Tibial nerve (tissue), 4 donors: ENCODE measurements at regions not wholly inside any gene's neighbourhood (a gene's known extent, or its start where the extent isn't known, plus 50 kb on each side); places are given as distances from the start of the nearest gene placed in this dataset.

Experiments used
- DNase-seq, 2 donors: peaks; one replicate each; pipeline ENCODE4 v3.0.0-alpha.2; 2019; ENCODE audit warnings: low spot score in 2 of 2
- H3K27ac ChIP-seq, 4 donors: fragments of 200-600 bp; sonication (generic) in 3 of 4; one replicate each; pipeline ENCODE4 v1.5.1; 2017 to 2019; ENCODE audit warnings: mild to moderate bottlenecking in 1 of 4
- H3K27me3 ChIP-seq, 2 donors: fragments of 200-600 bp; sonication (generic) in 1 of 2; one replicate each; pipeline versions ENCODE4 v1.5.1 to v1.6.0; 2017 to 2019
- H3K36me3 ChIP-seq, 3 donors: fragments of 200-600 bp; sonication (generic); one replicate each; pipeline ENCODE4 v1.5.1; 2018 to 2019
- H3K4me1 ChIP-seq, 4 donors: fragments of 200-600 bp; sonication (generic) in 3 of 4; one replicate each; pipeline ENCODE4 v1.5.1; 2017 to 2019
- H3K4me3 ChIP-seq, 4 donors: fragments of 200-600 bp; sonication (generic) in 3 of 4; one replicate each; pipeline ENCODE4 v1.5.1; 2017 to 2019; ENCODE audit warnings: mild to moderate bottlenecking in 1 of 4, moderate library complexity in 1 of 4
- H3K9me3 ChIP-seq, 4 donors: fragments of 200-600 bp; sonication (generic) in 3 of 4; one replicate each; pipeline ENCODE4 v1.5.1; 2017 to 2019
- CTCF ChIP-seq, 5 experiments: fragments of 200-600 bp in 3 of 5; fragments of 450-650 bp in 2 of 5; sonication (generic) in 3 of 5; IDR thresholded peaks; one replicate each; pipeline ENCODE4 v1.5.1; 2016 to 2019; ENCODE audit warnings: antibody characterized with exemption in 5 of 5, mild to moderate bottlenecking in 3 of 5, moderate library complexity in 2 of 5
- EP300 ChIP-seq, 2 donors: sonication (generic); formaldehyde crosslinking; IDR thresholded peaks; one replicate each; pipeline ENCODE4 v1.6.1; 2017; ENCODE audit warnings: antibody characterized with exemption in 2 of 2, mild to moderate bottlenecking in 1 of 2
- POLR2A ChIP-seq, 2 donors: fragments of 450-650 bp; IDR thresholded peaks; one replicate each; pipeline ENCODE4 v1.6.1; 2017; ENCODE audit warnings: antibody characterized with exemption in 2 of 2, mild to moderate bottlenecking in 2 of 2, moderate library complexity in 2 of 2
- WGBS, 2 donors: methylation state at CpG; one replicate each; pipeline ENCODE4 v1.1.5; 2018; 5-methylcytosine and 5-hydroxymethylcytosine counted together

- Histone ChIP-seq H3K27ac (no peak overlapping the region), H3K9me3 (peaks cover 0 to 8% (median 0%) of the 10 kb centered on the region in 4 donors), H3K4me1 (no peaks in the 10 kb centered on the region), H3K36me3 (no peaks in the 10 kb centered on the region), H3K27me3 (no peaks in the 10 kb centered on the region), H3K4me3 (no peak overlapping the region)
- WGBS, 2 donors: 51 to 52% methylated on average over 7 to 8 of the region's 8 CpGs
- DNase-seq: no peak
- no peak for TF ChIP-seq CTCF (IDR thresholded peaks at IDR 0.05)
- TF ChIP-seq POLR2A (IDR thresholded peaks at IDR 0.05): no peak
- no peak for TF ChIP-seq EP300 (IDR thresholded peaks at IDR 0.05)
Measured at GRCh38 chr15:60237446-60237845, 160.3 kb downstream of the ANXA2 start.

GRCh38 chr15:60243769-60244168, 154.0 kb downstream of the ANXA2 start:
- TF ChIP-seq EP300 (IDR thresholded peaks at IDR 0.05) (no peak), CTCF (IDR thresholded peaks at IDR 0.05) (no peak), POLR2A (IDR thresholded peaks at IDR 0.05) (no peak)
- WGBS, 2 donors: 44 to 61% methylated on average over 4 of the region's 4 CpGs
- no peaks in the 10 kb centered on the region for H3K27me3 ChIP-seq
- no peaks in the 10 kb centered on the region for H3K36me3 ChIP-seq
- H3K4me1 ChIP-seq: no peaks in the 10 kb centered on the region
- peaks cover 0 to 8% (median 0%) of the 10 kb centered on the region in 4 donors for H3K9me3 ChIP-seq
- no peak overlapping the region for H3K27ac ChIP-seq
- H3K4me3 ChIP-seq: no peak overlapping the region
- DNase-seq: no peak

- TF ChIP-seq CTCF (IDR thresholded peaks at IDR 0.05): no peak
- Histone ChIP-seq H3K9me3 (peaks cover 0 to 8% (median 0%) of the 10 kb centered on the region in 4 donors), H3K4me3 (no peak overlapping the region), H3K4me1 (no peaks in the 10 kb centered on the region), H3K27me3 (no peaks in the 10 kb centered on the region), H3K27ac (no peak overlapping the region), H3K36me3 (no peaks in the 10 kb centered on the region)
- no peak for DNase-seq
Measured at GRCh38 chr15:60244813-60245212, 153.0 kb downstream of the ANXA2 start.

- 74 to 89% methylated on average over 3 of the region's 3 CpGs for WGBS, 2 donors
- TF ChIP-seq CTCF (IDR thresholded peaks at IDR 0.05) (no peak), POLR2A (IDR thresholded peaks at IDR 0.05) (no peak), EP300 (IDR thresholded peaks at IDR 0.05) (no peak)
- no peak for DNase-seq
- Histone ChIP-seq H3K27me3 (no peaks in the 10 kb centered on the region), H3K9me3 (no peaks in the 10 kb centered on the region), H3K4me1 (no peaks in the 10 kb centered on the region), H3K36me3 (no peaks in the 10 kb centered on the region), H3K4me3 (no peak overlapping the region), H3K27ac (no peak overlapping the region)
Measured at GRCh38 chr15:60250316-60250715, 147.5 kb downstream of the ANXA2 start.

- Histone ChIP-seq H3K9me3 (no peaks in the 10 kb centered on the region), H3K27ac (no peak overlapping the region), H3K4me1 (no peaks in the 10 kb centered on the region), H3K36me3 (no peaks in the 10 kb centered on the region), H3K4me3 (no peak overlapping the region), H3K27me3 (no peaks in the 10 kb centered on the region)
- TF ChIP-seq CTCF (IDR thresholded peaks at IDR 0.05): no peak
- no peak for TF ChIP-seq EP300 (IDR thresholded peaks at IDR 0.05)
- TF ChIP-seq POLR2A (IDR thresholded peaks at IDR 0.05): no peak
- DNase-seq: no peak
- 29 to 36% methylated on average over 6 of the region's 6 CpGs for WGBS, 2 donors
Measured at GRCh38 chr15:60251300-60252070, 146.3 kb downstream of the ANXA2 start.
